DND-41 (cell line): ENCODE measurements at regions not wholly inside any gene's neighbourhood (a gene's known extent, or its start where the extent isn't known, plus 50 kb on each side); places are given as distances from the start of the nearest gene placed in this dataset.
A peak's percentile ranks its signal among the peaks of the same experiment; 100 is the strongest.

Experiments
- ATAC-seq: fragments of 200-7000 bp; cut with Tn5 transposase; 3 replicates; pipeline ENCODE4 v1.9.1; 2021; ENCODE audit warnings: low read depth; ENCODE audit not compliant: insufficient read depth
- DNase-seq: peaks from one replicate; pipeline ENCODE4 v3.0.0-alpha.2; 2020
- H2AFZ ChIP-seq: 2 replicates; pipeline ENCODE4 v1.6.0; 2012; ENCODE audit warnings: low read depth, low read length
- H3K27ac ChIP-seq: 2 replicates; pipeline ENCODE4 v1.5.1; 2012; ENCODE audit warnings: low read length, inconsistent platforms
- H3K27me3 ChIP-seq: fragments of 200-600 bp; sonication (generic); 2 replicates; pipeline ENCODE4 v1.6.0; 2012; ENCODE audit warnings: low read length, mild to moderate bottlenecking, inconsistent platforms; ENCODE audit not compliant: insufficient read depth, poor library complexity
- H3K36me3 ChIP-seq: 2 replicates; pipeline ENCODE4 v1.5.1; 2012; ENCODE audit warnings: low read length, inconsistent platforms; ENCODE audit not compliant: insufficient read depth
- H3K4me1 ChIP-seq: 2 replicates; pipeline ENCODE4 v1.5.1; 2012; ENCODE audit warnings: mild to moderate bottlenecking, low read length; ENCODE audit not compliant: insufficient read depth
- H3K4me2 ChIP-seq: 2 replicates; pipeline ENCODE4 v1.6.0; 2012; ENCODE audit warnings: mild to moderate bottlenecking, moderate library complexity, low read length, inconsistent platforms; ENCODE audit not compliant: insufficient read depth
- H3K4me3 ChIP-seq, 2 experiments: fragments of 200-600 bp in 1 of 2; shearing (Covaris generic) in 1 of 2; 2 replicates each; pipeline ENCODE4 v1.5.1; 2012 to 2016; ENCODE audit warnings: inconsistent platforms in 2 of 2, low read length in 2 of 2, mild to moderate bottlenecking in 2 of 2, low read depth in 1 of 2, moderate library complexity in 1 of 2
- H3K79me2 ChIP-seq: 2 replicates; pipeline ENCODE4 v1.6.0; 2012; ENCODE audit warnings: low read length, inconsistent platforms; ENCODE audit not compliant: insufficient read depth
- H3K9ac ChIP-seq: 2 replicates; pipeline ENCODE4 v1.6.0; 2012; ENCODE audit warnings: low read depth, mild to moderate bottlenecking, inconsistent platforms, low read length, moderate library complexity
- H3K9me3 ChIP-seq: 2 replicates; pipeline ENCODE4 v1.5.1; 2012; ENCODE audit warnings: low read length, moderate library complexity, mild to moderate bottlenecking, inconsistent platforms; ENCODE audit not compliant: insufficient read depth, severe bottlenecking
- H4K20me1 ChIP-seq: 2 replicates; pipeline ENCODE4 v1.6.0; 2012; ENCODE audit warnings: low read length; ENCODE audit not compliant: insufficient read depth
- EZH2 ChIP-seq: IDR thresholded peaks from 3 replicates; pipeline ENCODE4 v1.6.1; 2012; ENCODE audit warnings: borderline replicate concordance, low read depth, mild to moderate bottlenecking, moderate library complexity, low read length, inconsistent platforms; ENCODE audit not compliant: severe bottlenecking
- TF ChIP-seq, protein P1 (sequence below): IDR thresholded peaks from 2 replicates; pipeline ENCODE4 v1.5.1; 2012; ENCODE audit warnings: borderline replicate concordance, low read length, moderate library complexity, mild to moderate bottlenecking; ENCODE audit not compliant: poor library complexity, severe bottlenecking; ENCODE audit errors: extremely low read depth

DNA sequence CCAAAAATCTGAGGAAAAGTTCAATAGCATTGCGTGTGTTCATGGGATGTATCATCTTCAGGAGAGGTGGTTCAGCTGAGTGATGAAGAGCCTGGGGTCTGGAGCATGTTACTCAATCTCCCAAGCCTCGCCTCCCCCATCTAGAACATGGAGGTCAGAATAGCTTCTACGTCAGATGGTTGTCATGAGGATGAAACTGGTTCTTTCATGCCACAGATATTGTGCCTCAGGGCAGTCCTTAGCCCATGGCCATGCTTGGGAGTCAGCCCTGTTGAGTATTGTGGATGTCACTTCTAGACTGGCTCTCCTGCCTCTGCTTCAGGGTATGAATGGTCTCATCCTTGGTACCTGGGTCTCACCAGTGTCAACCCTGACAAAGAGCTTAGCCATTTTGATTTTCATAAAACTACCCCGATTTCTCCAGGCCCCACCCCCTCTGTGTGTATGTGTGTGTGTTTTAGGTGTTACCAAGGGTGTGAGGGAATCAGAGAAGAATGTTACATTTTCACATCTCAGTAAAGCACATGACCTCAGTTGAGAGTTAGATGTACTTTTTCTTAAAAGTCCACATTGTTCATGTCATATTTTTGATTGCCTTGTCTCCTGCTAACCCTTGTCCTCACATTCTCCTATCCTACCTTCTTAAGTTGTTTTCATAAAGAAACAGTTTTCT is 97.8 kb upstream of the CD180 start:
- H3K27me3 ChIP-seq = no peaks in the 10 kb centered on the region
- no peak for DNase-seq
- no peak overlapping the region for H3K27ac ChIP-seq
- H3K9ac ChIP-seq = no peak overlapping the region
- H3K4me1 ChIP-seq = peaks cover 16% of the 10 kb centered on the region
- H3K79me2 ChIP-seq = no peaks in the 10 kb centered on the region
- no peak for TF ChIP-seq EZH2
- TF ChIP-seq, protein P1, sequence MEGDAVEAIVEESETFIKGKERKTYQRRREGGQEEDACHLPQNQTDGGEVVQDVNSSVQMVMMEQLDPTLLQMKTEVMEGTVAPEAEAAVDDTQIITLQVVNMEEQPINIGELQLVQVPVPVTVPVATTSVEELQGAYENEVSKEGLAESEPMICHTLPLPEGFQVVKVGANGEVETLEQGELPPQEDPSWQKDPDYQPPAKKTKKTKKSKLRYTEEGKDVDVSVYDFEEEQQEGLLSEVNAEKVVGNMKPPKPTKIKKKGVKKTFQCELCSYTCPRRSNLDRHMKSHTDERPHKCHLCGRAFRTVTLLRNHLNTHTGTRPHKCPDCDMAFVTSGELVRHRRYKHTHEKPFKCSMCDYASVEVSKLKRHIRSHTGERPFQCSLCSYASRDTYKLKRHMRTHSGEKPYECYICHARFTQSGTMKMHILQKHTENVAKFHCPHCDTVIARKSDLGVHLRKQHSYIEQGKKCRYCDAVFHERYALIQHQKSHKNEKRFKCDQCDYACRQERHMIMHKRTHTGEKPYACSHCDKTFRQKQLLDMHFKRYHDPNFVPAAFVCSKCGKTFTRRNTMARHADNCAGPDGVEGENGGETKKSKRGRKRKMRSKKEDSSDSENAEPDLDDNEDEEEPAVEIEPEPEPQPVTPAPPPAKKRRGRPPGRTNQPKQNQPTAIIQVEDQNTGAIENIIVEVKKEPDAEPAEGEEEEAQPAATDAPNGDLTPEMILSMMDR = no peak
- H3K36me3 ChIP-seq = no peaks in the 10 kb centered on the region
- no peak overlapping the region for H3K4me2 ChIP-seq
- no peaks in the 10 kb centered on the region for H4K20me1 ChIP-seq
- no peak overlapping the region for H2AFZ ChIP-seq
- no peak for ATAC-seq
- no peaks in the 10 kb centered on the region for H3K9me3 ChIP-seq
- H3K4me3 ChIP-seq = no peak overlapping the region

DNA sequence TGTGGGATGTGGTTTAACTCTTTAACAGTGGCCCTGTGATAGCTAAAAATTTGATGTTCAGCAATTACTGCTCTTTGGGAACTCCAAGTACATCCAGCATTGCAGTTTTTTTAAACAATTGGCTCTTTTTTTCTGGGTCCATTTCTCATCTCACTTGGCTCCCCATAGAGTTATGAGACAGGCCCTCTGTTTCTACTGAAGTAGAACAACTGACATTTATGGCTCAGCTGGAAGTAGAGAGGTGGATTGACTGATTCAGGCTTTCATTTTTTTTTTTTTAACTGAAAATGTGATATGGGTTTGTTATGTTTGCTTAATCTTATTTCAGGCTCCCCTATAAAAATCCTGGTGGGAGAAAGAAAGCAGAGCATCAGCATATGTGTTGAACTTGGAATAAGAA is 96.6 kb upstream of the CD180 start:
- Histone ChIP-seq H3K4me3 (no peak overlapping the region), H3K9ac (no peak overlapping the region), H4K20me1 (no peaks in the 10 kb centered on the region), H3K79me2 (no peaks in the 10 kb centered on the region), H3K36me3 (no peaks in the 10 kb centered on the region), H3K4me2 (no peak overlapping the region), H2AFZ (no peak overlapping the region), H3K27ac (peak overlapping the region; percentile 19; the same call in 1 of the 2 replicates), H3K9me3 (no peaks in the 10 kb centered on the region), H3K4me1 (peaks cover 16% of the 10 kb centered on the region), H3K27me3 (no peaks in the 10 kb centered on the region)
- no peak for TF ChIP-seq EZH2
- TF ChIP-seq, protein P1 = no peak
- no peak for DNase-seq
- ATAC-seq = peak; percentile 69; the same call in 1 of the 3 replicates

DNA sequence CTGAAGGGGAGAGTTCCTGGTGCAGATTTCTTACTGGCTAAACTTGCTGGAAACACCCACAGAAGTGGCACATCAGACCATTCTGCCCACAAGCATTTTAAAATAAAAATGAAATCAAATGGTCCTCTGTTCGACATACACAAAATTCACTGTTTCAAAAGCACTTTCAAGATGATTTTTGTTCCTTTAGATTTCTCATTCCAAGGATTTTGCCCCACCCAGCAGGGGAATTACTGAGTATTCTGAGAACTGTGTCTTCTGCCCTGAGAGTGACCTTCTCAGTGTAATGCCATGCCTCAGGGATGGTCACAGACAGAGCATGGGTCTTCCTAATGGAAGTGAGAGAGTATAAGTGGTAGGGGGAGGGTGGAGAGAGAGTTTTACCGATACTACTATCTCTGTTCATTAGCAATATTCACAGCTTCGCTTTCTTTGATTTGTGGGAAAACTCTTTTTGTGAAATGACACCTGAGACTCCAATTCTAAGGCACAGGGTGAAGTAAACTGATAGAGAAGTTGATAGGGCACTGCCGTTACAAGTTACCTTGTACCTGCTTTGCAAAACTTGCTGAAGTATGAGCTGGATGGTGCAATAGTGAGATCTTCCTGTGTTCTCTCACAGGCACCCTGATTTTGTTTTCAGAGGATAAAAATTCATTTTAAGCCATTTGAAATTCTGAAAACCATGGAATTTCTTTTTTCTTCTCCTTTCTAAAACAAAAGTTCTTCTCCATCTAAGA is 95.8 kb upstream of the CD180 start:
- H3K4me3 ChIP-seq = no peak overlapping the region
- ATAC-seq = no peak
- TF ChIP-seq, protein P1 = no peak
- no peak for TF ChIP-seq EZH2
- H3K9ac ChIP-seq = no peak overlapping the region
- no peaks in the 10 kb centered on the region for H3K27me3 ChIP-seq
- no peak overlapping the region for H3K27ac ChIP-seq
- no peaks in the 10 kb centered on the region for H3K36me3 ChIP-seq
- no peaks in the 10 kb centered on the region for H3K9me3 ChIP-seq
- no peak for DNase-seq
- no peaks in the 10 kb centered on the region for H3K79me2 ChIP-seq
- no peak overlapping the region for H3K4me2 ChIP-seq
- no peaks in the 10 kb centered on the region for H4K20me1 ChIP-seq
- H2AFZ ChIP-seq = no peak overlapping the region
- H3K4me1 ChIP-seq = peaks cover 16% of the 10 kb centered on the region
